Breast epithelium (tissue), 4 donors: ENCODE measurements at regions not wholly inside any gene's neighbourhood (a gene's known extent, or its start where the extent isn't known, plus 50 kb on each side); places are given as distances from the start of the nearest gene placed in this dataset.
"Not testable (repeated sequence)": the region's sequence is repeated elsewhere in the genome, so short reads cannot be mapped to it uniquely, and the experiment has no call there.

Source experiments
- DNase-seq, 2 donors: peaks; one replicate each; pipeline ENCODE4 v3.0.0-alpha.2; 2019; ENCODE audit warnings: low spot score in 2 of 2
- H3K27ac ChIP-seq, 2 donors: fragments of 200-600 bp; sonication (generic) in 1 of 2; one replicate each; pipeline ENCODE4 v1.5.1; 2016 to 2019; ENCODE audit warnings: mild to moderate bottlenecking in 1 of 2
- H3K27me3 ChIP-seq, 2 donors: fragments of 200-600 bp; sonication (generic) in 1 of 2; one replicate each; pipeline versions ENCODE4 v1.5.1 to v1.6.0; 2017 to 2019; ENCODE audit warnings: control low read depth in 1 of 2, mild to moderate bottlenecking in 1 of 2
- H3K36me3 ChIP-seq: fragments of 200-600 bp; one replicate; pipeline ENCODE4 v1.5.1; 2019
- H3K4me1 ChIP-seq, 2 donors: fragments of 200-600 bp; sonication (generic); one replicate each; pipeline ENCODE4 v1.5.1; 2016 to 2019; ENCODE audit warnings: control low read depth in 1 of 2
- H3K4me3 ChIP-seq, 3 donors: fragments of 200-600 bp; sonication (generic); 1 replicate in 2 of 3; 2 replicates in 1 of 3; pipeline ENCODE4 v1.5.1; 2016 to 2019; ENCODE audit warnings: mild to moderate bottlenecking in 3 of 3, moderate library complexity in 2 of 3
- H3K9me3 ChIP-seq, 2 donors: fragments of 200-600 bp; sonication (generic) in 1 of 2; one replicate each; pipeline ENCODE4 v1.5.1; 2016 to 2019; ENCODE audit warnings: control low read depth in 1 of 2
- CTCF ChIP-seq, 3 donors: fragments of 450-650 bp; IDR thresholded peaks; one replicate each; pipeline ENCODE4 v1.5.1; 2016 to 2017; ENCODE audit warnings: antibody characterized with exemption in 3 of 3, mild to moderate bottlenecking in 3 of 3, moderate library complexity in 3 of 3
- POLR2A ChIP-seq: fragments of 450-650 bp; IDR thresholded peaks from one replicate; pipeline ENCODE4 v1.6.1; 2016; ENCODE audit warnings: antibody characterized with exemption, mild to moderate bottlenecking, moderate library complexity
- POLR2AphosphoS5 ChIP-seq, 3 donors: sonication (generic); formaldehyde crosslinking; IDR thresholded peaks; one replicate each; pipeline ENCODE4 v1.6.1; 2017; ENCODE audit warnings: antibody characterized with exemption in 3 of 3
- intact Hi-C: fragments of 100-400 bp; cut with DNase I; formaldehyde crosslinking; loops from one replicate; pipeline ENCODE4 v1.15.1; 2023; ENCODE audit warnings: low total_unique reads

- DNase-seq: no peak
- peaks cover 0 to 7% of the 10 kb centered on the region in 2 donors for H3K27me3 ChIP-seq
- H3K4me3 ChIP-seq: no peak overlapping the region
- H3K27ac ChIP-seq: no peak overlapping the region
- H3K4me1 ChIP-seq: no peaks in the 10 kb centered on the region
- H3K36me3 ChIP-seq: no peaks in the 10 kb centered on the region
- TF ChIP-seq POLR2AphosphoS5 (IDR thresholded peaks at IDR 0.05) (no peak), POLR2A (no peak), CTCF (IDR thresholded peaks at IDR 0.05) (no peak)
- H3K9me3 ChIP-seq: peaks cover 3 to 19% of the 10 kb centered on the region in 2 donors
- intact Hi-C loops: no loop called here
Measured at GRCh38 chrX:56429581-56429980, 133.8 kb upstream of the UBQLN2 start.

- H3K4me3 ChIP-seq, intact Hi-C loops, H3K4me1 ChIP-seq, H3K36me3 ChIP-seq, DNase-seq, H3K27me3 ChIP-seq, H3K27ac ChIP-seq: not testable (repeated sequence)
- H3K9me3 ChIP-seq: peaks cover 8 to 23% of the 10 kb centered on the region in 2 donors
Measured at GRCh38 chrX:56451981-56452380, 111.4 kb upstream of the UBQLN2 start.

- intact Hi-C loops: no loop called here
- Histone ChIP-seq H3K9me3 (peaks cover 0 to 34% of the 10 kb centered on the region in 2 donors), H3K36me3 (no peaks in the 10 kb centered on the region), H3K27me3 (peaks cover 0 to 4% of the 10 kb centered on the region in 2 donors), H3K4me3 (no peak overlapping the region), H3K4me1 (no peaks in the 10 kb centered on the region), H3K27ac (no peak overlapping the region)
- TF ChIP-seq POLR2A: no peak
- no peak for TF ChIP-seq POLR2AphosphoS5 (IDR thresholded peaks at IDR 0.05)
- no peak for TF ChIP-seq CTCF (IDR thresholded peaks at IDR 0.05)
- no peak for DNase-seq
Measured at GRCh38 chrX:56462389-56462788, 101.0 kb upstream of the UBQLN2 start.

- Histone ChIP-seq H3K9me3 (peaks cover 0 to 20% of the 10 kb centered on the region in 2 donors), H3K36me3 (no peaks in the 10 kb centered on the region), H3K27ac (no peak overlapping the region), H3K27me3 (peaks cover 0 to 13% of the 10 kb centered on the region in 2 donors), H3K4me3 (no peak overlapping the region), H3K4me1 (no peaks in the 10 kb centered on the region)
- no peak for DNase-seq
- TF ChIP-seq POLR2A (no peak), CTCF (IDR thresholded peaks at IDR 0.05) (no peak), POLR2AphosphoS5 (IDR thresholded peaks at IDR 0.05) (no peak)
- intact Hi-C loops: no loop called here
Measured at GRCh38 chrX:56468441-56468840, 95.0 kb upstream of the UBQLN2 start.

- DNase-seq, H3K27ac ChIP-seq, intact Hi-C loops, H3K4me3 ChIP-seq, H3K4me1 ChIP-seq, H3K36me3 ChIP-seq: not testable (repeated sequence)
- peaks cover 0 to 29% of the 10 kb centered on the region in 2 donors for H3K9me3 ChIP-seq
- H3K27me3 ChIP-seq: peaks cover 0 to 21% of the 10 kb centered on the region in 2 donors
Measured at GRCh38 chrX:56494923-56495322, 68.5 kb upstream of the UBQLN2 start.

- intact Hi-C loops: no loop called here
- Histone ChIP-seq H3K4me3 (no peak overlapping the region), H3K36me3 (no peaks in the 10 kb centered on the region), H3K9me3 (peaks cover 0 to 11% of the 10 kb centered on the region in 2 donors), H3K4me1 (no peaks in the 10 kb centered on the region), H3K27ac (no peak overlapping the region), H3K27me3 (peaks cover 0 to 30% of the 10 kb centered on the region in 2 donors)
- no peak for TF ChIP-seq POLR2A
- no peak for TF ChIP-seq POLR2AphosphoS5 (IDR thresholded peaks at IDR 0.05)
- no peak for TF ChIP-seq CTCF (IDR thresholded peaks at IDR 0.05)
- DNase-seq: no peak
Measured at GRCh38 chrX:56498756-56499155, 64.7 kb upstream of the UBQLN2 start.
